ENCODE measurements at regions not wholly inside any gene's neighbourhood (a gene's known extent, or its start where the extent isn't known, plus 50 kb on each side); places are given as distances from the start of the nearest gene placed in this dataset.

- intact Hi-C loops (cut with DNase I) = no loop called here
- DNase-seq (ENCODE audit: low spot score) (no peak), ATAC-seq (no peak)
Measured at GRCh38 chr2:21314322-21314835, 190.6 kb downstream of the TDRD15 start.

DNA sequence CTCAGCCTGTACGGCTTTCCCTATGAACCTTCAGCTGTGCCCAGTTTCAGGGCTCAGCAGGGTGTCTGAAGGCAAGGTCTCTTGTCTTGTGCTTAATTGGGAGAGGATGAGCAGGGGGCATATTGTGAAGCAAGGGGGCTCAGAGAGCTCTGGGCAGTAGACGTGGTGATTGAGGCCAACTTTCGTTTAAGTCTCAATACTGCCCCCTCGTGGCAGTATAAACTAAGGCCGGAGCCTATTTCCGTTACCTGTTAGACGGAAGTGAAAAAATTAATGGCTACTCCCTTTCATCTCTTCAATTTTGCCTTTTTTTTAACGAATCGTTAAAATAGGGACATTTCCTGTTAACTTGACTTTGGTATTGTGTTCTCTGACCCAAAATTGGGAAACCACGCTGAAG is 193.4 kb downstream of the TDRD15 start:
- intact Hi-C loops (cut with DNase I) = loop anchor here (5.0 kb wide), 1 partner anchor 140 kb away; no protein-coding TSS in a partner anchor
- peak; percentile 68 for ATAC-seq
- DNase-seq (ENCODE audit: low spot score) = peak; percentile 66

DNA sequence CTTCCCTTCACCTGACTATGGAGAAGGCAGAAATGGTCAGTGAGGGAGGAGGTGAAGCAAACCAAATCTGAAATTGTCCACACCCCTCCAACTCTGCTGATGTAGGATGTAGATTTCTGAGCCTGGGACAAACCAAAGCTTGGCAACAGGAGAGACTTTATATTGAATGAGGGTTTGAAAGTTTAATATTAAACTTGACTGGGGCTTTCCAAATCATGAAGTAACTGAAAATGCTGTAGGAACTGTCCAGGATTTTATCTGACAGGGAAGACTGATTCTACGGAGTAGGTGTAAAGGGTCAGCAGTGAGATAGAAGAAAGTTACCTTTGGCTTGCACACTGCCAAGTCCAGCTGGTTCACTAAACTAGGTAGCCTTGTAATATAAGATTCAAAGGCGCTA is 194.5 kb downstream of the TDRD15 start:
- intact Hi-C loops (cut with DNase I) = loop anchor here (5.0 kb wide), 1 partner anchor 141 kb away; no protein-coding TSS in a partner anchor
- ATAC-seq (no peak), DNase-seq (ENCODE audit: low spot score) (no peak)

DNA sequence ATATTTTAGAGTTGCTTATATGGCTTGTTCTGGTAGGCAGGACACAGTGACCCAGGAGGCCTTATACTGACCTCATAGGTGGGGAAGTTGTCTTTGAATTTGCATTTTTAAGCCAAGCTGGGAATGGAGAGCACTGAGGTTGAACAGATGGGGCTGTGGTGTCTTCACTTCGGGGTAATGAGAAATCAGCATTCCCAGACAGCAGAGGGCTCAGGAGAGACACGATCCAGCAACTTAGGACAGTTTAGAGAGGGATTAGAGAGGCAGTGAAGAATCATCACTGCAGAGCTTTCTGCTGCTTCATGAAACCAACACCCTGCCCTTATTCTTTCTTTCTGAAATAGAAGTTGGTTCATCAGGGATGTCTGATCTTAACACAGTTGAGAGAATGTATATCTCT is 202.4 kb downstream of the TDRD15 start:
- DNase-seq (ENCODE audit: low spot score) (no peak), ATAC-seq (no peak)
- intact Hi-C loops (cut with DNase I) = no loop called here

- no peak for ATAC-seq
- intact Hi-C loops (cut with DNase I) = no loop called here
- DNase-seq (ENCODE audit: low spot score) = no peak
Measured at GRCh38 chr2:21328177-21328576, 204.4 kb downstream of the TDRD15 start.

DNA sequence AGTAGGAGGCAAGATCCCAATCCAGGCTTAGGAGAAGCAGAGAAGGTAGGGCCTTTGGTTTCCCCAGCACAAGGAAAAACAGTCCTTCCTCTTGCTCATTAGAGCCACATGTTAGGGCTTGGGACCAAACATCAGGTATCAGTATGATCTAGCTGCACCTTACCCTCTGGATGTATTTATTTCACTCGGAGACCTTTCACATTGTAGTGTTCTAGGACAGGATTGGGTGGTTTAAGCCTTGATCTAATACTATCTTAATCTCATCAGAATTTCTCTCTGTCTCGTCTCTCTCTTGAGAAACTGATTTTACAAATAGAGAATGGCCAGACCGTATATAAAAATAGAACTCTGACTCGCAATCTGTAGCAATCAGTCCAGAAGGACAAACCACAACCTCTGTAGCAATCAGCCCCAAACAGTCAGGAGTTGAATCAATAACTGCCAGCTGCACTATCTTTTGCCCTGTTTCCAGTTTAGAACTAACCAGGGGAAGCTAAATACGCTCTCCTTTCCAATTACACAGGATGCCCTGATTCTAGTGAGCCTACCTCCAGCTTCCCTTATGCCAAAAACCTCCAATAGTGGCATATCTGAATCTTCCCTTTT is 207.1 kb downstream of the TDRD15 start:
- intact Hi-C loops (cut with DNase I) = no loop called here
- DNase-seq (ENCODE audit: low spot score) (no peak), ATAC-seq (no peak)

- intact Hi-C loops (cut with DNase I) = no loop called here
- ATAC-seq (no peak), DNase-seq (ENCODE audit: low spot score) (no peak)
Measured at GRCh38 chr2:21331625-21332370, 208.0 kb downstream of the TDRD15 start.

GRCh38 chr2:21332993-21333625 is 209.3 kb downstream of the TDRD15 start:
- DNase-seq (ENCODE audit: low spot score) (no peak), ATAC-seq (no peak)
- intact Hi-C loops (cut with DNase I) = no loop called here

DNA sequence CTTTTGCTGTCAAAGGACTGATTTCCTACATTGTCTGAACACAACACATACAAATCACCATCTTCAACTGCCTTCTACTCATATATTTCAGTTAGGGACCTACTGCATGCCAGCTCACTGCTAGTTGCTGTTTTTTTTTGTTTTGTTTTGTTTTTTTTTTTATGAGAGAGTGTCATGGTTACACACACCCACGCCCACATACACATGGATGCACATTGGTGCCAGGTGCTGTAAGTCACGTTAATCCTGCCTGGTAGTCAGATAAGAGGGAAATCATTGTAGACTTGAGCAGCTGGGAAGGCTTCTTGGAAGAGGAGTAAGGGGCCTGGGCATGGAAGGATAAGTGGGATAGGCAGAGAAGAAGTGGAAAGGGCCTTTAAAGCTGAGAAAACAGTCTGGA is 209.9 kb downstream of the TDRD15 start:
- ATAC-seq = no peak
- intact Hi-C loops (cut with DNase I) = no loop called here
- no peak for DNase-seq (ENCODE audit: low spot score)

- ATAC-seq = no peak
- intact Hi-C loops (cut with DNase I) = no loop called here
- DNase-seq (ENCODE audit: low spot score) = no peak
Measured at GRCh38 chr2:21346984-21347383, 223.2 kb downstream of the TDRD15 start.

DNA sequence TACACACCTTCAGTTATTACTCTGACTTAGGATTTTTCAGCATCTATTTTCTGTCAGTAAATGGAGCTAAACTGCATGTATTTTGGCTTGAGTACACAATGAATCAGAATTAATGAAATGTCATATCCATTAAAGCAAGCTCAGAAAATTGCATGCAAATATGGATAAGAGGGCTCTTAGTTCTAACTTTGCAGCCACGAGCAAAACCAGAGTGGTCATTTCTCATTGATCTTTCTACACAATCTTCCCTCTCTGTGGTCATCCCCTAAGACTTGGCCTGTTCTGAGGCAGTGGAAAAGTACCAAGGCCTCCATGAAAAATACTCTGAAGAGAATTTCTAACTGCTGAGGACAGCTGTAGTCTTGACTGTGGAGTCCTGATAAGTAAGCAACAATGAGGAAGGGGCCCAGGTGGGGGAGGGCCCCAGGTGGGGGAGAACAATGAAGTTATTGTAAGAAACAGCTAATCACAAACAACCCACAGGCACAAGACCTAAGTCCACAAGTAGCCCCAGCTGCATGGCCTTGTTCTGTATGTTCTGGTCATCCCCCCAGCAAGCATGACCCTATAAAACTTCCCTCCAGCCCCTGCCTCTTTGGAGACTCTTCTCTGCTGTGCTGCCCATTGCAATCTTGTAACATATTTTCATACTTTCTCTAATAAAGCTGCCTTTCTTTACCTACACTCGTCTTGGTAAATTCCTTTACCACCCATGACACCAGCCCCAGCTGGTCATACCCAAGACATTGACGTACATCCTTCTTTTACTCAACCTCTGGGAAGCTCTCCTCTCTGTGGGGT is 230.3 kb downstream of the TDRD15 start:
- ATAC-seq = no peak
- intact Hi-C loops (cut with DNase I) = no loop called here

GRCh38 chr2:21356086-21356856 is 232.5 kb downstream of the TDRD15 start:
- intact Hi-C loops (cut with DNase I) = no loop called here
- ATAC-seq (no peak), DNase-seq (ENCODE audit: low spot score) (no peak)

More for the DNA sequence above, 230.3 kb downstream of the TDRD15 start:
- DNase-seq (ENCODE audit: low spot score) = no peak

GRCh38 chr2:21356857-21357255 is 233.1 kb downstream of the TDRD15 start:
- DNase-seq (ENCODE audit: low spot score) = no peak
- intact Hi-C loops (cut with DNase I) = no loop called here
- no peak for ATAC-seq

GRCh38 chr2:21358976-21359375 is 235.2 kb downstream of the TDRD15 start:
- no peak for ATAC-seq
- intact Hi-C loops (cut with DNase I) = no loop called here
- DNase-seq (ENCODE audit: low spot score) = no peak

DNA sequence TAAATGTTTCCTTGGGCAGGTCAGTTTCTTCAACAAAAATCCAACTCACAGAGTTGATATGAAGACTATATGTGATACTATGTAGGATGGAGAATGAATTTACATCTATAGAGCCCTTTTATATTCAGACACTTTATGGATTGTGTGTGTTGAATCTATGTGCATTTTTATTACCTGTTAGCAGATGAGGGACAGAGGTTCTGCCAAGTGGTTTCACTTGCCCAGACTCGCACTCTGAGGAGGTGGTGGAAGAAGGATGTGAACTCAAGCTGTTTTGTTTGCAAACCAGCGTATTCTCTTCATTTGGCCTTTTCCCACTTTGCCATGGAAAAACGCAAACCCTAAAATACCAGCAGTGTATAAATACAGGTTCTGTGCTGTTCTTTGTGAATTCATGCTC is 237.6 kb downstream of the TDRD15 start:
- DNase-seq (ENCODE audit: low spot score) = no peak
- ATAC-seq = no peak
- intact Hi-C loops (cut with DNase I) = no loop called here

DNA sequence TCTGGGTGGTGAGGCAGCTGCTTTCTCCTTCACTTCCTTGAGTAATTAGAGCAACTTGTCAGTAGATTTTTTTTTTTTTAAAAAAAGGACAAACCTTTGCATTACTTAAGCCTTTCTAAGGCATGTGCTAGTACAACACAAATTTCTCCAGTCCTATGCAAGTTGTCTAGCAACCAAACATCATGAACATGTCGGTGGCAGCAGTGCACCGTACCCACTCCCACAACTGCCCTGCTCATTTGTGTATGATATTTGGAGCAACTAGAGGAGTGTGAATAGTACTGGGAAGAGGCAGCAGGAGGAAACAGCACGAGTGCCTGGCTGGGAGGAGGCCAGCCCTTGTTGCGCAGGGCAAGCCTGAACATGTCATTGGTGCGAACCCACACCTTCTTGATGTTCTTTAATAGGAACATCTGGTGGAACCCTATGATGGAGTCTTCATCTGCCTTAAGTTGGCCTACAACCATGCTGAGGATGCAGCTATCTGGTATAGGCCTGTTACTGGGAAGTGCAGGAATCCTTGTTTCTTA is 238.3 kb downstream of the TDRD15 start:
- intact Hi-C loops (cut with DNase I) = no loop called here
- DNase-seq (ENCODE audit: low spot score) (no peak), ATAC-seq (no peak)

DNA sequence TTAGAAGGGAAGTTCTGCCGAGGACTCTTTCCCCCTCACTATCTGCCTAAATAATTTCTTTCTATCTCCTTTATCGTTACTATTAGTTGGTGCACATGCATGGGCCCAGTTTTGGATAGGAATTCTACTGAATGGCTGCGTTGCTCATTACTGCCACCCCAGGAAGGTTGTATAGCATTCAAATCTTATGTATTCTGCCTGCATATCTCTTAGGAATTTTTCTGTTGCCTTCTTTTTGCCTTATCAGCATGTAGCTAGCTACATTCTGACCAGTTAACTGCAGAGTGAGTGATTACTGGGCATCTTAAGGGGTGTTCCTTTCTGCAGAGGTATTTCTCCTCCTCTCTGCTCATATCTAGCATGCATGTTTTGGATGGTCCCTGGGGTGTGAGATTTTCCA is 239.6 kb downstream of the TDRD15 start:
- intact Hi-C loops (cut with DNase I) = no loop called here
- DNase-seq (ENCODE audit: low spot score) (no peak), ATAC-seq (no peak)

DNA sequence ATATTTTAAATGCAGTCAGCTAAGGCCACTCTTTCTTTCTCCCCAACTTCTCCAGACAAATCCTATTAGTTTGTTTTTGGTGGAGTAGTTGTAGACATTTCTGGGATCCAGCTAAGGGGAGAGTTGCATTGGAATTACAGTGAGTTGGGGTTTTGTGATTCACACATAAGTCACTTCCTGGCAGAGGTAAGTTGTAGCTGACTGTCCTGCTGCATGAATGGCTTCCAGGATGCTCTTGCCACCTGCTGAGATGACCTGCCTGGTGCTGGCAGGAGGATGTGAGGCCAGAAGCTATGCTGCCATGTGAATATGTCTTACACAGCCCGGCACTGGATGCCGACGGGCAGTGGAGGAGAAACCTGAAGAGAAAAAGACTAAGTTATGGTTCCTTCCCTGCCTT is 243.7 kb downstream of the TDRD15 start:
- ATAC-seq = no peak
- intact Hi-C loops (cut with DNase I) = no loop called here
- DNase-seq (ENCODE audit: low spot score) = no peak

All from sciatic nerve (tissue), 2 donors.